H1 (cell line): ENCODE measurements at regions not wholly inside any gene's neighbourhood (a gene's known extent, or its start where the extent isn't known, plus 50 kb on each side); places are given as distances from the start of the nearest gene placed in this dataset.

Experiments
- CTCF ChIA-PET: fragments of 300-600 bp; sonication (Branson Sonifier 250); formaldehyde crosslinking; loops from one replicate; lab custom pipeline; 2021; ENCODE audit not compliant: partially characterized antibody; lab: Charles Lee
- POLR2A ChIA-PET: fragments of 300-600 bp; sonication (Branson Sonifier 250); formaldehyde crosslinking; loops from one replicate; lab custom pipeline; 2021; ENCODE audit warnings: inconsistent platforms; ENCODE audit not compliant: partially characterized antibody; lab: Charles Lee
- DNase-seq, 2 experiments: peaks; one replicate each; pipeline versions ENCODE4 v3.0.0 to v3.0.0-alpha.2; 2010 to 2022; ENCODE audit warnings: low spot score in 2 of 2, low read depth in 1 of 2, mixed read lengths in 1 of 2
- FAIRE-seq: peaks from 2 replicates; lab custom pipeline; 2011; peaks lifted over from hg19 to GRCh38; lab: Jason Lieb, UNC
- H2AFZ ChIP-seq: 2 replicates; pipeline ENCODE4 v1.8.1; 2012; ENCODE audit warnings: low read length, inconsistent platforms
- H2AK5ac ChIP-seq: 2 replicates; pipeline ENCODE4 v1.6.1; 2013; ENCODE audit warnings: low read depth, low read length
- H2BK120ac ChIP-seq: replicated peaks from 2 replicates; pipeline ENCODE3; 2013; ENCODE audit warnings: low read depth, low read length, inconsistent platforms
- H2BK12ac ChIP-seq: 2 replicates; pipeline ENCODE4 v1.6.1; 2013; ENCODE audit warnings: low read depth, low read length
- H2BK15ac ChIP-seq: 2 replicates; pipeline ENCODE4 v1.6.1; 2013; ENCODE audit warnings: low read length
- H2BK20ac ChIP-seq: 2 replicates; pipeline ENCODE4 v1.6.1; 2013; ENCODE audit warnings: low read length
- H2BK5ac ChIP-seq: 2 replicates; pipeline ENCODE4 v1.6.1; 2013; ENCODE audit warnings: low read depth, low read length
- H3K14ac ChIP-seq: 2 replicates; pipeline ENCODE4 v1.6.1; 2013; ENCODE audit warnings: inconsistent platforms; ENCODE audit not compliant: insufficient read length
- H3K18ac ChIP-seq: 2 replicates; pipeline ENCODE4 v1.6.1; 2013; ENCODE audit warnings: low read length; ENCODE audit errors: extremely low read depth
- H3K23ac ChIP-seq: 2 replicates; pipeline ENCODE4 v1.6.1; 2013; ENCODE audit warnings: inconsistent platforms; ENCODE audit not compliant: insufficient read length
- H3K23me2 ChIP-seq: 2 replicates; pipeline ENCODE4 v1.6.1; 2013; ENCODE audit warnings: low read depth, low read length
- H3K27ac ChIP-seq: 2 replicates; pipeline ENCODE4 v1.6.1; 2011; ENCODE audit warnings: low read depth, low read length, inconsistent platforms
- H3K27me3 ChIP-seq, 4 experiments: replicated peaks in 1 of 4; 1 replicate in 1 of 4; 2 replicates in 3 of 4; pipeline versions ENCODE4 v1.6.1 to v1.8.1; 2011 to 2013; ENCODE audit warnings: low read length in 3 of 4, mild to moderate bottlenecking in 3 of 4, inconsistent platforms in 2 of 4, mixed read lengths in 2 of 4, moderate library complexity in 1 of 4; ENCODE audit not compliant: control insufficient read depth in 3 of 4, insufficient read depth in 3 of 4; ENCODE audit errors: extremely low read depth in 1 of 4
- H3K36me3 ChIP-seq, 4 experiments: 2 replicates each; pipeline versions ENCODE4 v1.6.1 to v1.8.1; 2011 to 2013; ENCODE audit warnings: mild to moderate bottlenecking in 4 of 4, low read length in 3 of 4, moderate library complexity in 2 of 4, control low read depth in 1 of 4, inconsistent platforms in 1 of 4; ENCODE audit not compliant: insufficient read depth in 4 of 4, control insufficient read depth in 2 of 4
- H3K4ac ChIP-seq: replicated peaks from 2 replicates; pipeline ENCODE3; 2013; ENCODE audit warnings: low read length, low read depth, mixed read lengths, inconsistent platforms; ENCODE audit not compliant: insufficient read length
- H3K4me1 ChIP-seq, 4 experiments: replicated peaks in 1 of 4; 1 replicate in 1 of 4; 2 replicates in 3 of 4; pipeline versions ENCODE4 v1.6.1 to v1.8.1; 2011 to 2013; ENCODE audit warnings: low read length in 3 of 4, inconsistent platforms in 2 of 4, mixed read lengths in 1 of 4; ENCODE audit not compliant: insufficient read depth in 4 of 4, control insufficient read depth in 3 of 4
- H3K4me2 ChIP-seq, 2 experiments: 2 replicates each; pipeline versions ENCODE4 v1.6.1 to v1.8.1; 2011 to 2013; ENCODE audit warnings: low read depth in 2 of 2, low read length in 2 of 2, control low read depth in 1 of 2, inconsistent platforms in 1 of 2, mild to moderate bottlenecking in 1 of 2; ENCODE audit not compliant: insufficient read depth in 1 of 2
- H3K4me3 ChIP-seq, 4 experiments: fragments of 200-600, 300-600 bp in 1 of 4; sonication (generic), shearing (Covaris generic), sonication (Bioruptor Twin) in 1 of 4; 2 replicates each; pipeline versions ENCODE4 v1.5.1 to v1.8.1; 2011 to 2016; ENCODE audit warnings: low read length in 4 of 4, low read depth in 3 of 4, control low read depth in 2 of 4, inconsistent platforms in 2 of 4, mild to moderate bottlenecking in 2 of 4, mixed read lengths in 1 of 4, moderate library complexity in 1 of 4; ENCODE audit not compliant: insufficient read depth in 2 of 4; ENCODE audit errors: extremely low read depth in 1 of 4
- H3K56ac ChIP-seq: replicated peaks from 2 replicates; pipeline ENCODE3; 2013; ENCODE audit warnings: low read depth, mild to moderate bottlenecking, mixed read lengths, low read length, inconsistent platforms; ENCODE audit not compliant: insufficient read length
- H3K79me1 ChIP-seq: 2 replicates; pipeline ENCODE4 v1.6.1; 2013; ENCODE audit warnings: low read depth, low read length, control low read depth
- H3K79me2 ChIP-seq, 2 experiments: 2 replicates each; pipeline versions ENCODE4 v1.6.1 to v1.8.1; 2012 to 2013; ENCODE audit warnings: low read length in 2 of 2, mild to moderate bottlenecking in 2 of 2, inconsistent platforms in 1 of 2; ENCODE audit not compliant: insufficient read depth in 2 of 2, control insufficient read depth in 1 of 2
- H3K9ac ChIP-seq, 4 experiments: replicated peaks in 1 of 4; 1 replicate in 1 of 4; 2 replicates in 3 of 4; pipeline versions ENCODE4 v1.6.1 to v1.8.1; 2011 to 2013; ENCODE audit warnings: low read depth in 3 of 4, low read length in 3 of 4, control low read depth in 2 of 4, mild to moderate bottlenecking in 2 of 4, moderate library complexity in 2 of 4, inconsistent platforms in 1 of 4; ENCODE audit errors: extremely low read depth in 1 of 4
- H3K9me3 ChIP-seq, 2 experiments: 2 replicates each; pipeline versions ENCODE4 v1.6.1 to v1.8.1; 2012 to 2013; ENCODE audit warnings: mild to moderate bottlenecking in 2 of 2, moderate library complexity in 2 of 2, control low read depth in 1 of 2, inconsistent platforms in 1 of 2, low read depth in 1 of 2, low read length in 1 of 2, mixed read lengths in 1 of 2; ENCODE audit not compliant: insufficient read depth in 2 of 2
- H4K20me1 ChIP-seq, 2 experiments: replicated peaks in 1 of 2; 2 replicates each; pipeline versions ENCODE3 to v1.8.1; 2011 to 2013; ENCODE audit warnings: inconsistent platforms in 2 of 2, low read length in 2 of 2, mild to moderate bottlenecking in 1 of 2; ENCODE audit not compliant: insufficient read depth in 2 of 2, control insufficient read depth in 1 of 2
- H4K5ac ChIP-seq: 2 replicates; pipeline ENCODE4 v1.6.1; 2013; ENCODE audit warnings: low read length, low read depth, mixed read lengths, inconsistent platforms; ENCODE audit not compliant: insufficient read length
- H4K8ac ChIP-seq: 2 replicates; pipeline ENCODE4 v1.8.0; 2013; ENCODE audit warnings: mild to moderate bottlenecking, moderate library complexity, low read length, inconsistent platforms; ENCODE audit not compliant: insufficient read depth; ENCODE audit errors: extremely low read depth
- H4K91ac ChIP-seq: replicated peaks from 2 replicates; pipeline ENCODE3; 2013; ENCODE audit warnings: low read length, mixed read lengths, inconsistent platforms; ENCODE audit not compliant: insufficient read length
- BCL11A ChIP-seq, 2 experiments: IDR thresholded peaks; one replicate each; pipeline ENCODE4 v1.6.1; 2011; ENCODE audit warnings: low read depth in 2 of 2, low read length in 2 of 2, mild to moderate bottlenecking in 2 of 2
- CBX5 ChIP-seq: fragments of 300-800, 300-1000 bp; sonication (generic); IDR thresholded peaks from 2 replicates; pipeline ENCODE4 v1.7.1; 2016; ENCODE audit warnings: antibody characterized with exemption, low read length, low read depth
- CHD1 ChIP-seq: IDR thresholded peaks from 2 replicates; pipeline ENCODE4 v1.6.1; 2012; ENCODE audit warnings: low read depth, low read length, improper control_type of control experiment
- E2F6 ChIP-seq: IDR thresholded peaks from 2 replicates; pipeline ENCODE4 v1.6.1; 2012; ENCODE audit warnings: inconsistent platforms
- FOSL1 ChIP-seq: IDR thresholded peaks from 2 replicates; pipeline ENCODE4 v1.6.1; 2011; ENCODE audit warnings: mild to moderate bottlenecking, low read depth, low read length, moderate library complexity; ENCODE audit not compliant: insufficient read depth
- HDAC6 ChIP-seq: IDR thresholded peaks from one replicate; pipeline ENCODE4 v1.7.1; 2012; ENCODE audit warnings: low read depth, mild to moderate bottlenecking, inconsistent platforms, low read length, moderate library complexity
- JUN ChIP-seq: IDR thresholded peaks from 2 replicates; pipeline ENCODE4 v1.6.1; 2011; ENCODE audit warnings: low read depth, mild to moderate bottlenecking, improper control_type of control experiment, low read length
- SRF ChIP-seq: IDR thresholded peaks from 2 replicates; pipeline ENCODE4 v1.6.1; 2011; ENCODE audit warnings: mild to moderate bottlenecking, low read depth, low read length, moderate library complexity
- SUZ12 ChIP-seq: fragments of 200-600 bp; sonication (generic); IDR thresholded peaks from 2 replicates; pipeline ENCODE4 v1.6.1; 2012; ENCODE audit warnings: mild to moderate bottlenecking, inconsistent platforms, low read length, moderate library complexity, mixed read lengths
- TEAD4 ChIP-seq: IDR thresholded peaks from 2 replicates; pipeline ENCODE4 v1.6.1; 2012; ENCODE audit warnings: low read depth, low read length, inconsistent platforms, mixed read lengths
- WGBS, 2 experiments: shearing (Covaris generic) in 1 of 2; methylation state at CpG; one replicate each; pipeline versions ENCODE4 v1.1.6 to v1.1.7; 2013 to 2015; ENCODE audit warnings: low lambda C conversion rate in 2 of 2, mixed read lengths in 2 of 2, inconsistent platforms in 1 of 2, low coverage in 1 of 2, missing lambda C conversion rate in 1 of 2; ENCODE audit not compliant: insufficient replicate concordance in 2 of 2, insufficient coverage in 1 of 2, insufficient read length in 1 of 2; ENCODE audit errors: extremely low coverage in 1 of 2, missing lambda C conversion rate in 1 of 2; 5-methylcytosine and 5-hydroxymethylcytosine counted together
- TF ChIP-seq, protein P1 (sequence below): IDR thresholded peaks from 2 replicates; pipeline ENCODE4 v1.6.1; 2012; ENCODE audit warnings: inconsistent platforms

- ChIA-PET POLR2A (no interaction called here), CTCF (interaction anchor here (0.6 kb wide), 1 partner anchor 1931 kb away, joined by 3 read pairs; no protein-coding TSS in a partner anchor)
- Histone ChIP-seq H3K27me3 (no peaks in the 10 kb centered on the region), H4K91ac (no peak overlapping the region), H2BK20ac (no peak overlapping the region), H3K9me3 (peaks cover 15 to 30% of the 10 kb centered on the region in 2 experiments; a peak in 3 of 4 replicates), H3K79me2 (no peaks in the 10 kb centered on the region), H4K8ac (no peak overlapping the region), H3K4me2 (no peak overlapping the region), H3K14ac (no peak overlapping the region), H2BK15ac (no peak overlapping the region), H2BK12ac (no peak overlapping the region), H3K9ac (no peak overlapping the region), H3K18ac (no peak overlapping the region), H4K20me1 (no peaks in the 10 kb centered on the region), H3K27ac (no peak overlapping the region), H3K56ac (no peak overlapping the region), H3K36me3 (no peaks in the 10 kb centered on the region), H3K23ac (no peak overlapping the region), H2BK5ac (no peak overlapping the region), H3K79me1 (no peaks in the 10 kb centered on the region), H3K4me3 (no peak overlapping the region), H2AK5ac (no peak overlapping the region), H3K4ac (no peak overlapping the region), H3K23me2 (no peaks in the 10 kb centered on the region), H2BK120ac (no peak overlapping the region), H2AFZ (no peak overlapping the region), H3K4me1 (no peaks in the 10 kb centered on the region), H4K5ac (no peak overlapping the region)
- WGBS, 2 experiments: 76% methylated on average over 4 of the region's 4 CpGs; no CpG with 5 or more reads in 1 of the 2 experiments
- FAIRE-seq: no peak
- DNase-seq: no peak
- TF ChIP-seq HDAC6 (no peak), SRF (no peak), JUN (no peak), CBX5 (no peak), TEAD4 (no peak), CHD1 (no peak), FOSL1 (no peak), BCL11A (IDR thresholded peaks at IDR 0.05; ENCODE audit: low read depth in 2 of 2, low read length in 2 of 2) (no peak), SUZ12 (no peak), E2F6 (no peak)
- TF ChIP-seq, protein P1, sequence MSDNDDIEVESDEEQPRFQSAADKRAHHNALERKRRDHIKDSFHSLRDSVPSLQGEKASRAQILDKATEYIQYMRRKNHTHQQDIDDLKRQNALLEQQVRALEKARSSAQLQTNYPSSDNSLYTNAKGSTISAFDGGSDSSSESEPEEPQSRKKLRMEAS: no peak
Observed at GRCh38 chr18:72075040-72075439, 469.1 kb downstream of the CBLN2 start.
